Colonic mucosa (tissue), 4 donors: ENCODE measurements at regions not wholly inside any gene's neighbourhood (a gene's known extent, or its start where the extent isn't known, plus 50 kb on each side); places are given as distances from the start of the nearest gene placed in this dataset.
A peak's percentile ranks its signal among the peaks of the same experiment; 100 is the strongest.
"Not testable (repeated sequence)": the region's sequence is repeated elsewhere in the genome, so short reads cannot be mapped to it uniquely, and the experiment has no call there.

Experiments used
- DNase-seq: peaks from one replicate; pipeline ENCODE4 v3.0.0-alpha.2; 2020
- H3K27ac ChIP-seq: fragments of 200-600 bp; one replicate; pipeline ENCODE4 v1.8.0; 2021
- H3K27me3 ChIP-seq: fragments of 200-600 bp; one replicate; pipeline ENCODE4 v1.8.0; 2021
- H3K36me3 ChIP-seq: fragments of 200-600 bp; one replicate; pipeline ENCODE4 v1.8.0; 2021
- H3K4me1 ChIP-seq: fragments of 200-600 bp; one replicate; pipeline ENCODE4 v1.8.0; 2021; ENCODE audit warnings: mild to moderate bottlenecking
- H3K4me3 ChIP-seq: fragments of 200-600 bp; one replicate; pipeline ENCODE4 v1.8.0; 2021
- H3K9ac ChIP-seq, 2 donors: one replicate each; pipeline ENCODE4 v1.7.0; 2013; ENCODE audit warnings: control low read depth in 2 of 2, low read depth in 2 of 2, low read length in 2 of 2
- H3K9me3 ChIP-seq: fragments of 200-600 bp; one replicate; pipeline ENCODE4 v1.8.0; 2021
- CTCF ChIP-seq: fragments of 200-600 bp; IDR thresholded peaks from one replicate; pipeline ENCODE4 v1.8.0; 2022; ENCODE audit warnings: antibody characterized with exemption, mild to moderate bottlenecking
- intact Hi-C: fragments of 100-400 bp; cut with DNase I; formaldehyde crosslinking; loops from one replicate; pipeline ENCODE4 v1.14.1; 2022
- donor health status: healthy.
- donor health status: DM: no; HTN: no; CAD: no.
- donor health status: DM: no; HTN: no; CAD: no.

DNA sequence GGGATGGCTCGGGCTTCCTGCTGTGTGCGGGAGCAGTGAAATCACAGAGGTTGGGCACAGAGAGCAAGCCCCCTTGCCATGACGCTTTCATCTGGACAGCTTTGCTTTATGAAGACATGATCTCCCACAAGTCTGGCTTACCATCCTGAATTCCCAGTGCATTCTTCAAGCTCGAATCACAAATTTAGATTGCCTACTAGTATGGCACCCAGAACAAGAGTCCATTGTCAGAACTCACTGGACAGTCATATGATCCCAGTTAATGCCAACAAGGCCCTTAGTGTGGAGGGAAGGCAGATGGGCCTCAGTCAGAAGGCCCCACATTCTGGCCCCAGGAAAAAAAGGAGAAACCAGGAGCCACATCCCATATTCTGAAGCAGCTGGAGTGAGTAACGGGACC is 147.3 kb upstream of the FOXQ1 start:
- intact Hi-C loops, result no loop called here
- no peak for TF ChIP-seq CTCF

GRCh38 chr6:1163501-1163900 is 148.4 kb upstream of the FOXQ1 start:
- DNase-seq, result no peak
- Histone ChIP-seq H3K27me3 (no peaks in the 10 kb centered on the region), H3K9me3 (no peaks in the 10 kb centered on the region), H3K4me1 (no peaks in the 10 kb centered on the region), H3K4me3 (no peak overlapping the region), H3K36me3 (no peaks in the 10 kb centered on the region), H3K9ac (no peak overlapping the region), H3K27ac (no peak overlapping the region)
- intact Hi-C loops, result no loop called here
- TF ChIP-seq CTCF, result no peak

More for the DNA sequence above, 147.3 kb upstream of the FOXQ1 start:
- H3K36me3 ChIP-seq, result no peaks in the 10 kb centered on the region
- H3K27ac ChIP-seq, result no peak overlapping the region
- H3K27me3 ChIP-seq, result no peaks in the 10 kb centered on the region
- DNase-seq, result no peak
- H3K9ac ChIP-seq, result peak overlapping the region in 1 of 2 donors; percentile 32
- no peaks in the 10 kb centered on the region for H3K9me3 ChIP-seq
- no peak overlapping the region for H3K4me3 ChIP-seq
- no peaks in the 10 kb centered on the region for H3K4me1 ChIP-seq

GRCh38 chr6:1162367-1163275 is 149.3 kb upstream of the FOXQ1 start:
- H3K9ac ChIP-seq, result no peak overlapping the region
- H3K4me3 ChIP-seq, result no peak overlapping the region
- no peak overlapping the region for H3K27ac ChIP-seq
- H3K4me1 ChIP-seq, result no peaks in the 10 kb centered on the region
- intact Hi-C loops, result no loop called here
- H3K36me3 ChIP-seq, result no peaks in the 10 kb centered on the region
- TF ChIP-seq CTCF, result no peak
- H3K27me3 ChIP-seq, result no peaks in the 10 kb centered on the region
- no peak for DNase-seq
- H3K9me3 ChIP-seq, result no peaks in the 10 kb centered on the region

- DNase-seq, H3K4me1 ChIP-seq, H3K36me3 ChIP-seq, H3K27ac ChIP-seq, H3K4me3 ChIP-seq, intact Hi-C loops, H3K27me3 ChIP-seq, H3K9me3 ChIP-seq, H3K9ac ChIP-seq: not testable (repeated sequence)
Observed at GRCh38 chr6:1156411-1156810, 155.5 kb upstream of the FOXQ1 start.

GRCh38 chr6:1153696-1154245 is 158.1 kb upstream of the FOXQ1 start:
- intact Hi-C loops, result no loop called here
- no peaks in the 10 kb centered on the region for H3K36me3 ChIP-seq
- H3K9ac ChIP-seq, result no peak overlapping the region
- no peaks in the 10 kb centered on the region for H3K27me3 ChIP-seq
- DNase-seq, result no peak
- H3K4me1 ChIP-seq, result no peaks in the 10 kb centered on the region
- no peak overlapping the region for H3K27ac ChIP-seq
- no peak for TF ChIP-seq CTCF
- no peaks in the 10 kb centered on the region for H3K9me3 ChIP-seq
- no peak overlapping the region for H3K4me3 ChIP-seq

DNA sequence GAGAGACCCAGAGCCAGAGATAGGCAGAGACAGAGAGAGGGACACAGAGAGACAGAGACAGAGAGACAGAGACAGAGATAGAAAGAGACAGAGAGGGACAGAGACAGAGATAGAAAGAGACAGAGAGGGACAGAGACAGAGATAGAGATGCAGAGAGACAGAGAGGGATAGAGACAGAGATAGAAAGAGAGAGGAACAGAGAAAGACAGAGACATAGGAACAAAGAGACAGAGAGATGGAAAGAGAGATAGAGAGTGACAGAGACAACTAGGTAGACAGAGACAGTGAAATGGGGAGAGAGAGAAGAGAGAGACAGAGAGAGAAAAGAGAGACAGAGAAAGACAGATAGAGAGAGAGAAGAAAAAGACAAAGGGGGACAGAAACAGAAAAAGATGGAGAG is 165.4 kb upstream of the FOXQ1 start:
- no peak overlapping the region for H3K4me3 ChIP-seq
- H3K27me3 ChIP-seq, result no peaks in the 10 kb centered on the region
- no peaks in the 10 kb centered on the region for H3K4me1 ChIP-seq
- H3K36me3 ChIP-seq, result no peaks in the 10 kb centered on the region
- no peak overlapping the region for H3K9ac ChIP-seq
- DNase-seq, result no peak
- no peak overlapping the region for H3K27ac ChIP-seq
- TF ChIP-seq CTCF, result no peak
- H3K9me3 ChIP-seq, result no peaks in the 10 kb centered on the region
- intact Hi-C loops, result no loop called here
